ENCODE measurements at regions not wholly inside any gene's neighbourhood (a gene's known extent, or its start where the extent isn't known, plus 50 kb on each side); places are given as distances from the start of the nearest gene placed in this dataset.

DNA sequence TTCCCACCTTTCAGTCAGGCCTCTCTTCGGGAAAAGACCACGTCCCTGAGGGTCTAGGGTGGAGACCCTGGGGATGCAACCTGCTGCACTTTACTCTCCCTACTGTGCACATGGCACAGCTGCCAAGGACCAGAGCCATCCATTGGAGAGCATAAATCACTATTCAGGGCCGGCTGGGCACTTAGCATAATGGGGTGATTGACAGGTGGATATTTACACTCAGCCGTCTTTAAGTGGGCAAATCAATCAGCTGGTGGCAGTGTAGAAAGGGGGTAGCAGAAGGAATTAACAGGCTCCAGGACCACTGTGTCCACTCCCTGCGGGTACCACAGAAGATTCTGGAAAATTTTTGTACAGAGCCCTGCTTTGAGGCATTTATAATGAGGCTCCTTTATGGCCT is 87.3 kb upstream of the IRX6 start:
- H3K4me3 ChIP-seq (replicated peaks in 1 of 4; ENCODE audit: control extremely low read depth in 1 of 4, insufficient read depth in 1 of 4, low read depth in 3 of 4, low read length in 4 of 4), result no peak overlapping the region
- H2AFZ ChIP-seq (ENCODE audit: low read length), result no peak overlapping the region
- no peak for DNase-seq (ENCODE audit: low read depth in 2 of 2)
- no peaks in the 10 kb centered on the region for H3K79me2 ChIP-seq (ENCODE audit: control insufficient read depth, insufficient read depth, low read length)
- no peaks in the 10 kb centered on the region for H4K20me1 ChIP-seq (ENCODE audit: control insufficient read depth, extremely low read depth, insufficient read depth, low read length)
- H3K4me1 ChIP-seq (ENCODE audit: control insufficient read depth, extremely low read depth, insufficient read depth, low read length), result no peaks in the 10 kb centered on the region
- H3K9me3 ChIP-seq (ENCODE audit: control insufficient read depth, insufficient read depth, low read depth, low read length), result no peaks in the 10 kb centered on the region
- H3K4me2 ChIP-seq (ENCODE audit: extremely low read depth, insufficient read depth, low read length), result no peak overlapping the region
- no peaks in the 10 kb centered on the region for H3K27me3 ChIP-seq (ENCODE audit: control insufficient read depth, insufficient read depth, low read length)
- no peaks in the 10 kb centered on the region for H3K36me3 ChIP-seq (ENCODE audit: control insufficient read depth, insufficient read depth, low read length)
- H3K27ac ChIP-seq (ENCODE audit: insufficient read depth, low read length), result no peak overlapping the region
- TF ChIP-seq, protein P1, sequence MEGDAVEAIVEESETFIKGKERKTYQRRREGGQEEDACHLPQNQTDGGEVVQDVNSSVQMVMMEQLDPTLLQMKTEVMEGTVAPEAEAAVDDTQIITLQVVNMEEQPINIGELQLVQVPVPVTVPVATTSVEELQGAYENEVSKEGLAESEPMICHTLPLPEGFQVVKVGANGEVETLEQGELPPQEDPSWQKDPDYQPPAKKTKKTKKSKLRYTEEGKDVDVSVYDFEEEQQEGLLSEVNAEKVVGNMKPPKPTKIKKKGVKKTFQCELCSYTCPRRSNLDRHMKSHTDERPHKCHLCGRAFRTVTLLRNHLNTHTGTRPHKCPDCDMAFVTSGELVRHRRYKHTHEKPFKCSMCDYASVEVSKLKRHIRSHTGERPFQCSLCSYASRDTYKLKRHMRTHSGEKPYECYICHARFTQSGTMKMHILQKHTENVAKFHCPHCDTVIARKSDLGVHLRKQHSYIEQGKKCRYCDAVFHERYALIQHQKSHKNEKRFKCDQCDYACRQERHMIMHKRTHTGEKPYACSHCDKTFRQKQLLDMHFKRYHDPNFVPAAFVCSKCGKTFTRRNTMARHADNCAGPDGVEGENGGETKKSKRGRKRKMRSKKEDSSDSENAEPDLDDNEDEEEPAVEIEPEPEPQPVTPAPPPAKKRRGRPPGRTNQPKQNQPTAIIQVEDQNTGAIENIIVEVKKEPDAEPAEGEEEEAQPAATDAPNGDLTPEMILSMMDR (conservative IDR thresholded peaks at IDR 0.05 in 1 of 2, IDR thresholded peaks at IDR 0.05 in 1 of 2; ENCODE audit: low read depth in 1 of 2, low read length in 2 of 2), result no peak
- TF ChIP-seq EZH2 (IDR thresholded peaks at IDR 0.05; ENCODE audit: low read length, missing control alignments), result no peak
- no peak overlapping the region for H3K9ac ChIP-seq (ENCODE audit: insufficient read depth, low read length)

- Histone ChIP-seq H3K27ac (ENCODE audit: insufficient read depth, low read length) (no peak overlapping the region), H2AFZ (ENCODE audit: low read length) (no peak overlapping the region), H3K4me2 (ENCODE audit: extremely low read depth, insufficient read depth, low read length) (no peak overlapping the region), H3K4me1 (ENCODE audit: control insufficient read depth, extremely low read depth, insufficient read depth, low read length) (no peaks in the 10 kb centered on the region), H3K9me3 (ENCODE audit: control insufficient read depth, insufficient read depth, low read depth, low read length) (no peaks in the 10 kb centered on the region), H3K79me2 (ENCODE audit: control insufficient read depth, insufficient read depth, low read length) (no peaks in the 10 kb centered on the region), H3K27me3 (ENCODE audit: control insufficient read depth, insufficient read depth, low read length) (no peaks in the 10 kb centered on the region), H4K20me1 (ENCODE audit: control insufficient read depth, extremely low read depth, insufficient read depth, low read length) (no peaks in the 10 kb centered on the region), H3K36me3 (ENCODE audit: control insufficient read depth, insufficient read depth, low read length) (no peaks in the 10 kb centered on the region), H3K4me3 (replicated peaks in 1 of 4; ENCODE audit: control extremely low read depth in 1 of 4, insufficient read depth in 1 of 4, low read depth in 3 of 4, low read length in 4 of 4) (no peak overlapping the region), H3K9ac (ENCODE audit: insufficient read depth, low read length) (no peak overlapping the region)
- no peak for DNase-seq (ENCODE audit: low read depth in 2 of 2)
- TF ChIP-seq EZH2 (IDR thresholded peaks at IDR 0.05; ENCODE audit: low read length, missing control alignments), result no peak
- TF ChIP-seq, protein P1 (conservative IDR thresholded peaks at IDR 0.05 in 1 of 2, IDR thresholded peaks at IDR 0.05 in 1 of 2; ENCODE audit: low read depth in 1 of 2, low read length in 2 of 2), result no peak
Observed at GRCh38 chr16:55239723-55240122, 84.3 kb upstream of the IRX6 start.

GRCh38 chr16:55240888-55241287 is 83.1 kb upstream of the IRX6 start:
- no peak for DNase-seq (ENCODE audit: low read depth in 2 of 2)
- Histone ChIP-seq H3K4me3 (replicated peaks in 1 of 4; ENCODE audit: control extremely low read depth in 1 of 4, insufficient read depth in 1 of 4, low read depth in 3 of 4, low read length in 4 of 4) (no peak overlapping the region), H4K20me1 (ENCODE audit: control insufficient read depth, extremely low read depth, insufficient read depth, low read length) (no peaks in the 10 kb centered on the region), H3K27ac (ENCODE audit: insufficient read depth, low read length) (no peak overlapping the region), H3K9ac (ENCODE audit: insufficient read depth, low read length) (no peak overlapping the region), H2AFZ (ENCODE audit: low read length) (no peak overlapping the region), H3K4me1 (ENCODE audit: control insufficient read depth, extremely low read depth, insufficient read depth, low read length) (no peaks in the 10 kb centered on the region), H3K36me3 (ENCODE audit: control insufficient read depth, insufficient read depth, low read length) (no peaks in the 10 kb centered on the region), H3K27me3 (ENCODE audit: control insufficient read depth, insufficient read depth, low read length) (no peaks in the 10 kb centered on the region), H3K4me2 (ENCODE audit: extremely low read depth, insufficient read depth, low read length) (no peak overlapping the region), H3K9me3 (ENCODE audit: control insufficient read depth, insufficient read depth, low read depth, low read length) (no peaks in the 10 kb centered on the region), H3K79me2 (ENCODE audit: control insufficient read depth, insufficient read depth, low read length) (no peaks in the 10 kb centered on the region)
- TF ChIP-seq, protein P1 (conservative IDR thresholded peaks at IDR 0.05 in 1 of 2, IDR thresholded peaks at IDR 0.05 in 1 of 2; ENCODE audit: low read depth in 1 of 2, low read length in 2 of 2), result no peak
- no peak for TF ChIP-seq EZH2 (IDR thresholded peaks at IDR 0.05; ENCODE audit: low read length, missing control alignments)

All from fibroblast of lung (primary cell).